ENCODE measurements at regions not wholly inside any gene's neighbourhood (a gene's known extent, or its start where the extent isn't known, plus 50 kb on each side); places are given as distances from the start of the nearest gene placed in this dataset.

- no peak overlapping the region for H3K9ac ChIP-seq
- H3K4me1 Mint-ChIP-seq, result no peaks in the 10 kb centered on the region
These were observed 830.9 kb upstream of the GJE1 start for GRCh38 chr6:141301779-141302178.

GRCh38 chr6:141290941-141291721 lies 841.6 kb upstream of the GJE1 start:
- Histone ChIP-seq H4K20me1 (ENCODE audit: low read depth) (no peaks in the 10 kb centered on the region), H3K27ac (no peak overlapping the region), H3K36me3 (no peaks in the 10 kb centered on the region), H3K27me3 (no peaks in the 10 kb centered on the region), H3K9me3 (ENCODE audit: low read depth) (no peaks in the 10 kb centered on the region), H2AFZ (replicated peaks) (no peak overlapping the region), H3F3A (ENCODE audit: low read depth) (no peaks in the 10 kb centered on the region), H3K4me2 (no peak overlapping the region), H3K9ac (no peak overlapping the region), H3K4me1 (no peaks in the 10 kb centered on the region), H3K4me3 (no peak overlapping the region), H3K79me2 (ENCODE audit: low read depth) (no peaks in the 10 kb centered on the region)
- TF ChIP-seq EZH2 (IDR thresholded peaks at IDR 0.05) (no peak), EZH2phosphoT487 (IDR thresholded peaks at IDR 0.05) (no peak), CTCF (IDR thresholded peaks at IDR 0.05) (no peak)
- Mint-ChIP-seq H3K36me3 (no peaks in the 10 kb centered on the region), H3K27ac (no peak overlapping the region), H3K4me3 (no peak overlapping the region), H3K4me1 (no peaks in the 10 kb centered on the region), H3K27me3 (ENCODE audit: insufficient read depth, low read depth) (no peaks in the 10 kb centered on the region), H3K9me3 (peaks cover 10% of the 10 kb centered on the region)
- DNase-seq (ENCODE audit: low spot score), result no peak

More at GRCh38 chr6:141301779-141302178, 830.9 kb upstream of the GJE1 start:
- H2AFZ ChIP-seq (replicated peaks), result no peak overlapping the region
- no peaks in the 10 kb centered on the region for H3K27me3 ChIP-seq
- no peaks in the 10 kb centered on the region for H3K9me3 Mint-ChIP-seq
- H3K36me3 ChIP-seq, result no peaks in the 10 kb centered on the region
- TF ChIP-seq EZH2 (IDR thresholded peaks at IDR 0.05) (no peak), EZH2phosphoT487 (IDR thresholded peaks at IDR 0.05) (no peak), CTCF (IDR thresholded peaks at IDR 0.05) (no peak)
- no peaks in the 10 kb centered on the region for H3K9me3 ChIP-seq (ENCODE audit: low read depth)
- H3K79me2 ChIP-seq (ENCODE audit: low read depth), result no peaks in the 10 kb centered on the region
- no peak overlapping the region for H3K27ac Mint-ChIP-seq
- no peaks in the 10 kb centered on the region for H3K4me1 ChIP-seq
- H3K27me3 Mint-ChIP-seq (ENCODE audit: insufficient read depth, low read depth), result no peaks in the 10 kb centered on the region
- no peak overlapping the region for H3K27ac ChIP-seq
- H3K4me2 ChIP-seq, result no peak overlapping the region
- no peaks in the 10 kb centered on the region for H3F3A ChIP-seq (ENCODE audit: low read depth)
- DNase-seq (ENCODE audit: low spot score), result no peak
- no peaks in the 10 kb centered on the region for H3K36me3 Mint-ChIP-seq
- H3K4me3 Mint-ChIP-seq, result no peak overlapping the region
- H4K20me1 ChIP-seq (ENCODE audit: low read depth), result no peaks in the 10 kb centered on the region
- H3K4me3 ChIP-seq, result no peak overlapping the region

- peaks cover 10% of the 10 kb centered on the region for H3K9me3 Mint-ChIP-seq
- Histone ChIP-seq H3K4me2 (no peak overlapping the region), H3K27me3 (no peaks in the 10 kb centered on the region), H3K4me3 (no peak overlapping the region), H3K9me3 (ENCODE audit: low read depth) (no peaks in the 10 kb centered on the region), H3K79me2 (ENCODE audit: low read depth) (no peaks in the 10 kb centered on the region), H3K27ac (no peak overlapping the region), H3F3A (ENCODE audit: low read depth) (no peaks in the 10 kb centered on the region), H3K4me1 (no peaks in the 10 kb centered on the region), H2AFZ (replicated peaks) (no peak overlapping the region), H3K36me3 (no peaks in the 10 kb centered on the region), H4K20me1 (ENCODE audit: low read depth) (no peaks in the 10 kb centered on the region), H3K9ac (no peak overlapping the region)
- H3K27ac Mint-ChIP-seq, result no peak overlapping the region
- no peaks in the 10 kb centered on the region for H3K36me3 Mint-ChIP-seq
- H3K4me3 Mint-ChIP-seq, result no peak overlapping the region
- no peaks in the 10 kb centered on the region for H3K27me3 Mint-ChIP-seq (ENCODE audit: insufficient read depth, low read depth)
- H3K4me1 Mint-ChIP-seq, result no peaks in the 10 kb centered on the region
- TF ChIP-seq EZH2 (IDR thresholded peaks at IDR 0.05) (no peak), CTCF (IDR thresholded peaks at IDR 0.05) (no peak)
- no peak for DNase-seq (ENCODE audit: low spot score)
These were observed 843.8 kb upstream of the GJE1 start for GRCh38 chr6:141288947-141289346.
